Hematopoietic multipotent progenitor cell treated with erythropoietin and hydrocortisone succinate and interleukin-3 and kit ligand, for 6 days (in vitro differentiated cells): ENCODE measurements at regions not wholly inside any gene's neighbourhood (a gene's known extent, or its start where the extent isn't known, plus 50 kb on each side); places are given as distances from the start of the nearest gene placed in this dataset.
"Not testable (repeated sequence)": the region's sequence is repeated elsewhere in the genome, so short reads cannot be mapped to it uniquely, and the experiment has no call there.

Source experiments
- DNase-seq: peaks from one replicate; pipeline ENCODE4 v3.0.0-alpha.2; 2015

- DNase-seq = peak; percentile 28
These were observed 52.8 kb upstream of the SRSF6 start for GRCh38 chr20:43404878-43405277.

DNA sequence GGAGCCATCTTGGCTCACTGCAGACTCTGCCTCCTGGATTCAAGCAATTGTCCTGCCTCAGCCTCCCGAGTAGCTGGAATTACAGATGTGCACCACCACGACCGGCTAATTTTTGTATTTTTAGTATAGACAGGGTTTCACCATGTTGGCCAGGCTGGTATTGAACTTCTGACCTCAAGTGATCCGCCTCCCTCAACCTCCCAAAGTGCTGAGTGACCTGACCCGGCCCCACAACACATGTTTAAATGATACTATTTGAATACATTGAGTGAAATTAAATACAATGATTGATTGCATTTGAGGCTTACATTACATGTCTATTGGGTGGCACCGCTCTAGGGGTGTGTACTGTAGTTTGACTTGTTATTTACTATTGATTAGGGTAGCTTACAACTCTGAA, 56.8 kb upstream of the SRSF6 start:
- DNase-seq = not testable (repeated sequence)

DNA sequence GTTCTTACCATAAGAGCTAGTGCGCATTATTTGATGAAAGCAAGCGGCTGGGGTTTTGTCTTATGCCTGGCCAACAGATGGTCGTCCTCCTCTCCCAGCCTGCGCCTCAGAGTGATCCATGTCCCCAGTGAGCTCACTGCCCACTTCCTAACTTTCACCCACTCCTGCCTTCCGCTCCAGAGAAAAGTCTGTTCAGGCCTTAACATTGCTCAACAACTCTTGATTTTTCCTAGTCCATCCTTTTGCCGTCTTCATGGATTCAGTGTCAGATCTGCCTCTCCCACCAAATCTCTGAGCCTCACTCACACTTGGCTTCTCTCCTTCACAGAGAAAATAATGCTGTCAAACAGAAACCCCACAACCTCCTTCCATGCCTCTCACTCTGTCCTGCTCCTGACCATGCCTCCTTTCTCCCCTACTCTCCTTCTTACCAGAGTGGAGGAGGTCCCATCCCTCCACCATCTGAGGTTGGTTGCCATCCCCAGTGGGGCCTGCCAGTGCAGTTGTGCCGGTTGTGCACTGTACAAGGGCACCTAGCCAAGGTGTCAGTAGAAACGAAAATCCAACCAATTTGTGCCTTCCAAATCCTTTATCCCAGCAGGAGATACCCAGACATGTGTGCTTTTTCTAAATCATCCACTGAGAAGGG, 58.9 kb upstream of the SRSF6 start:
- DNase-seq = no peak

- no peak for DNase-seq
These were observed 60.5 kb upstream of the SRSF6 start for GRCh38 chr20:43397147-43397546.

DNA sequence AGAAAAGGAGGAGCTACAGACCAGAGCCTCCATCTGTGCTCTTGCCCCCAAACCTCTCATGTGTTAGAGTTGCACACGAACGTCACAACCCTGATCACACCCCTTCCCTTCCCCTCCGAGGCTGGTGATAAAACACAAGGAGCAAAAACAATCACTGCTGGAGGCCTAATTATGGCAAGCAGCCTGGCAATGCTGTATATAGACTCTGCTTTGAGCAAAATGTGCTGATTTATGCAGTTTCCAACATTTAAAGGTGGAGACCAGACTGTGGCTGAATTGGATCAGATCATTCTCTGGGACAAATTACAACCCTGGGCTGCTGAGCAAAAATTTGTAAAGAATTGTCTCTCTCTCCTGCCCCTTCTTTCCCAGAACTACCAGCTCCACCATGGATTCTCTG, 64.6 kb upstream of the SRSF6 start:
- DNase-seq = no peak

DNA sequence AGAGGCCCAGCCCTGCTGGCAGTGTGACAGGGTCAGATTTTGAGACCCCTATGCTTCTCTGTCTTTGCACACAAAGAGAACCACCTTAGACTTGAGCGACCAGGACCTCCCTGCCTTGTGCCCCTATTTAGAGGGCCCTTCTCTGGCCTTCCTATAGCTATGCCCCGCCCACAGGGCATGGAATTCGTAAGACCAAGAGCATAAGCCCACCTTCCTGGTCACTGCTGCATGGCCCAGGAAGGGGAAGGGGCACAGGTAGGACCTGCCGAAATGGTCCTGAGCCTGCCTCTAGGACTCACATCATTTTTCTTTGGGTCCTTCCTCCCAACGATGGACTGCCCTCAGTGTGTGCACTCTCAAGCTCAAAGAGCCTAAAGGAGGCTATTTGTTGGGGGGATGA, 65.1 kb upstream of the SRSF6 start:
- DNase-seq = no peak

- DNase-seq = peak; percentile 5
These were observed 67.7 kb upstream of the SRSF6 start for GRCh38 chr20:43389839-43390626.

DNA sequence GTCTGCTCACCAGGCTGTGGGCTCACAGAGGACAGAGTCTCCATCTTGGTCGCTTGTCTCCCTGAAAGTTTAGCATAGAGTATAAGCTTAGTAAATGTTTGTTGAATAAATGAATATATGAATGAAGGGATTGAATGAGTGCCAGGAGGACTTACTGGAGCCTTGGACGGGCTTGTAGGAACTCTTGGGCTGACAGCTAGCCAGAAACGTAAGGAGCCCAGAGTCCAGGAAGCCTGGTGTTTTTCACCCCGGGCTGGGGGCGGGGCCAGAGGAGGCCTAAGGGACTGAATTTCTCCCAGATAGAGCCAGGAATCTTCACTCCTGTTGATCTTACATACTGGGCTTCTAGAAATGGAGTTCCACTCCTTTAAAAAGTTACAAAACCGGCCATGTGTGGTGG, 68.5 kb upstream of the SRSF6 start:
- DNase-seq = no peak

DNA sequence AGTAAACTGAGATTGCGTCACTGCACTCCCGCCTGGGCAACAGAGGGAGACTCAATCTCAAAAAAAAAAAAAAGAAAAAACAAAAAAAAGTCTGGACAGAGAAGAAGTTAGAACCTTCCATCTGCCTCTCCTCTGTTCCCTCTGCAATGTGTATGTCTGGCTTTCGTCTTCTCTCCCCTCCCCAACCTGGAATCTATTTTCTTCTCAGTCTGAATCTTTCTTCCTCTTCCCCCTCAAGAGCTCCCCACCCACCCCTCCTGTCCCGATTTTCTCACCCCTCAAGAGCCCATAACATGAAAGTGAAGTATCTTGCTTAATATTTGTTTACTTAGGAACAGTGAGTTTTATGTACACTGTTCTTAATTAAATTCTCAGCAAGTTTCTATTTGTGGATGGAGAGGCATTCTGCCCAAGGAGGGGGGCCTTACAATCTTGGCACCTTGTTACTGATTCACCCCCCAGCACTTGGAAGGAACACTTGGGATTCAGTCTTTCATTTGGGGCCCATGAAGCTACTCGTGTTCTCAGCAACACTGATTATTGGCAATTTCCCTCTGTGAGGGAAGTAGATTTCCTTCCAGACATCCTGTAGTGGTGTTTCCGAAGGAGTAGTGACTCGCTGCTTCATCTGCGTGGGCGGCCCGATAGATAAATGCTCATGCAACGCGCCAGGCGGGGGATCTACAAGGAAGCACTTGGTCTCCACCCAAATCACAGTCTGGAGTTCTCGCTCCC, 69.3 kb upstream of the SRSF6 start:
- no peak for DNase-seq

GRCh38 chr20:43387737-43388136, 70.0 kb upstream of the SRSF6 start:
- no peak for DNase-seq

DNA sequence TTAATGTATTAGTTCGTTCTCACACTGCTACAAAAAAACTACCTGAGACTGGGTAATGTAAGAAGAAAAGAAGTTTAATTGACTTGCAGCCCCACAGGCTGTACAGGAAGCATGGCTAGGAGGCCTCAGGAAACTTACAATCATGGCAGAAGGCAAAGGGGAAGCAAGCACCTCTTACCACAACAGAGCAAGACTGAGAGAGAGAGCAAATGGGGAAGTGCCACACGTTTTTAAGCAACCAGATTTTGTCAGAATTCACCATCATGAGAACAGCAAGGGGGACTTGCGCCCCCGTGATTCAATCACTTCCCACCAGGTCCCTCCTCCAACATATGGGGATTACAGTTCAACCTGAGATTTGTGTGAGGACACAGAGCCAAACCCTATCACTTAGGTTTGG, 70.8 kb upstream of the SRSF6 start:
- peak; percentile 5 for DNase-seq

- no peak for DNase-seq
These were observed 71.8 kb upstream of the SRSF6 start for GRCh38 chr20:43385914-43386313.

DNA sequence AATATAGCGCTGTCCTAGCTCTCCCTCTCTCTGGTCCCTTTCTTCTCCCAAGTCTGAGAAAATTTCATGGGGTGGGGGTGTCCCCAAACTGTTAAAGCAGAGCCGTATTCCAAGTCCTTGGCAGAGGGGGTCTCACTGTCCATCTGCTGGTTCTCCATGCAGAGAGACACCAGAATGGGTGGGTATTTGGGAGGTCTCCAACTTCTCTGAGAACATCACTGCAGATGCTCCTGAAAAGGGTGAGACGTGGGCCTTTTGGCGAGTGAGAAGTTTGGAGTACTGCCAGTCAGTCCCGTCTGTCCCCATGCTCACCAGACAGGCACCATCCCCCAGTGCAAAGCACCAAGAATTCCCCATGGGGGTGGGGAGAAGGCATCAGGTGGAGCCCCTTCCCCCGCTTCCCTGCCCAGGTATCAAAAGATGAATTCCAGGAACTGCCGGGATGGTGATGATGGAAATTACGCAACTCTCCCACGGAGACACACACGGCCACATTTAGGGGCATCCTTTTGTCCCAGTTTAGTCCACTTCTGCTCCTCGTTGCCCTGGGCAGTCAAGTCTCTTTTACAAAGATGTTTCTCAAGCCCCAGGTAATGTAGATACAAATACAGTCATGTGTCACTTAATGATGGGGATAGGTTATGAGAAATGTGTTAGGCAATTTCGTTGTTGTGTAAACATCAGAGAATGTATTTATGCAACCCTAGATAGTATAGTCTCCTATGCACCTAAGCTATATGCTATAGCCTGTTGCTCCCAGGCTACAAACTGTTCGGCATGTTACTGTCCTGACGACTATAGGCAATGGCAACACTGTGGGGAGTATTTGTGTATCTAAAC, 73.4 kb upstream of the SRSF6 start:
- no peak for DNase-seq

GRCh38 chr20:43383026-43383795, 74.5 kb upstream of the SRSF6 start:
- DNase-seq = no peak

DNA sequence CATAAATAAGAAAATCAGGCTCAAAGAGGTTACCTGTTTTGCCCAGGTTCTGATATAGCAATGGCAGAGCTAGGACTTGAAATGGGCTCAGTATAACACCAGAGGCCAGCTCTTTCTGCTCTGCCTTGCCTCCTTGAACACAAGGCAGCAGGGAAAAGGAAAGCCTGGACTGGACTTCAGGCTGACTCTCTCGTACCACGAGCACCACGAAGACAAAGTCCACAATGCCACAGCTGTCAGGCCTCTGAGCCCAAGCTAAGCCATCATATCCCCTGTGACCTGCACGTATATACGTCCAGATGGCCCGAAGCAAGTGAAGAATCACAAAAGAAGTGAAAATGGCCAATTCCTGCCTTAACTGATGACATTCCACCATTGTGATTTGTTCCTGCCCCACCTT, 75.6 kb upstream of the SRSF6 start:
- not testable (repeated sequence) for DNase-seq

GRCh38 chr20:43381533-43381932, 76.2 kb upstream of the SRSF6 start:
- not testable (repeated sequence) for DNase-seq

GRCh38 chr20:43379239-43379917, 78.3 kb upstream of the SRSF6 start:
- DNase-seq = no peak

GRCh38 chr20:43376831-43377230, 80.9 kb upstream of the SRSF6 start:
- DNase-seq = no peak

DNA sequence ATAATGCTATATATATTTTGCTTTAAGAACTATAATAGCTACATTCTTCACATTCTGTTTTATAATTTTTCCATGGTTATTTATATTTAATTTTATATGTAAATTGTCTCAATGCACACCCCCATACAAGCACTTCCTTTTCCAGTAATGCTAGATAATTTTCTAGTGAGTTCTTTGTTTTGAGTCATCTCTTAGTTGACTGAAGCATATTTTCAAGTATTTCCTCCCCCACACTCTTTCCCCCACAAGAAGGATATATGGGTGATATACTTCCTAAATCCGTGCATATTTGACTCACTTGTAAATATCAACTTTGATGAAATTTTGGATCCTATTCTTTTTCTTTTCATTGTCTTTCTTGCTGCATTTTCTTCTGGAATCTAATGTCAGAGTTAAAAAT, 82.1 kb upstream of the SRSF6 start:
- no peak for DNase-seq

DNA sequence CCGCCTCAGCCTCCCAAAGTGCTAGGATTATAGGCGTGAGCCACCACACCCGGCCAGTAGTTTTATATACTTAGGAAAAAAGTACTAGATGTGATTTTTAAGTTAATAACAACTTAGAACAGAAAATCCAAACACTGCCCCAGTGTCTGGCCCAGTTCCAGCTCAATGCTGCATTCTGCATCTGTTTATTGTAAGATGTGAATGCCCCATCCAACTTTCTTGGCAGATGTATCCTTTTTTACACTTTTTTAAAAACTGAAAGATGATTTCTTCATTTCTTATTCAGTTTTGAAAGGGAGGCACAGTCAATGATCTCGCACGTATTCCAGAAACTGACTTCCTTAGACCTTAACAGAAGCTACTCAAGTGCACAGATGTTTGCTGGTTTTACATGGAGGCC, 85.6 kb upstream of the SRSF6 start:
- no peak for DNase-seq

DNA sequence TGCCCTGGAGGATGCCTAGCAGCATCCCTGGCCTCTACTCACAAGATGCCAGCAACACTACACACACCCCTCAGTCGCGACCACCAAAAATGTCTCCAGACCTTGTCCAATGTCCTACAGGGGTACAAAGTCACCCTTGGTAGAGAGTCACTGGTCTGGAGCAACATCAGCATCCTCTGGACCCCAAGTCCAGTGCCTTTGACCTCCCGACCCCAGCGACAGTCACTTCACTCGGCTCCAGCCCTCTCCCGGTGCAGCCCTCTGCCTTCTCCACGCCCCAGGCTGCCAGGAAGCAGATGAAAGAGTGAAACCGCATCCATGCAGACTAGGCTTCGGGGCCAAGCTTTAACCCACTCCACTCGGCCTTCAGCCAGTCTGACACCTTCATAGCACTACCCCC, 92.0 kb upstream of the SRSF6 start:
- DNase-seq = no peak

DNA sequence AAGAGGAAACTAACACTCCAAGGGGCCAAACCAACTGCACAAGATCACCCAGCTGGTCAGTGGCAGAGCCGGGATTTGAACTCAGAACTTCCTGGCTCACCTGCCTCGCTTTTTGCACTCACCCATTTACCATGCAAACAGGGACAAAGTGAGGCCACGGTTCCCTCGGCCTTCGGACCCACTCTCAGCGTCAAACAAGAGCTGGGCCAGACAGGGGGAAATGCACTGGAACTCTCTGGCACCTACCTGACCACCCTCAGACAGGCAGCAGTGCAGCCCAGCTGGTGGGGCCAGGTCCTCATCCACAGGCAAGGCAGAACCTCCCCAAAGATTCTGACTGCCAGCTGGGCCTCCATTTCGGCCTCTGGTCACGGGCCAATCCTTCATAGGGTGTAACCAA, 93.7 kb upstream of the SRSF6 start:
- DNase-seq = no peak
